ENCODE measurements at regions not wholly inside any gene's neighbourhood (a gene's known extent, or its start where the extent isn't known, plus 50 kb on each side); places are given as distances from the start of the nearest gene placed in this dataset.

GRCh38 chr9:69987457-69987856 is 56.2 kb upstream of the MAMDC2 start:
- no peaks in the 10 kb centered on the region for H3K27me3 ChIP-seq (ENCODE audit: low read length)
- H3K27ac ChIP-seq (ENCODE audit: low read length): no peak overlapping the region
- H3K4me1 ChIP-seq (ENCODE audit: low read length): no peaks in the 10 kb centered on the region
- no peaks in the 10 kb centered on the region for H3K36me3 ChIP-seq (ENCODE audit: insufficient read depth, low read length)
- no peak overlapping the region for H3K4me2 ChIP-seq (ENCODE audit: low read depth, low read length, poor library complexity, severe bottlenecking)
- no peak for DNase-seq
- H3K9ac ChIP-seq (ENCODE audit: low read length): no peak overlapping the region
- H3K4me3 ChIP-seq (ENCODE audit: low read length): no peak overlapping the region
- no peaks in the 10 kb centered on the region for H4K20me1 ChIP-seq (ENCODE audit: insufficient read depth, low read depth, low read length)
- no peak overlapping the region for H2AFZ ChIP-seq (ENCODE audit: low read length)
- no peaks in the 10 kb centered on the region for H3K79me2 ChIP-seq (ENCODE audit: low read length)
- H3K9me2 ChIP-seq (replicated peaks; ENCODE audit: insufficient read depth, low read length): no peaks in the 10 kb centered on the region
- no peaks in the 10 kb centered on the region for H3K9me3 ChIP-seq (ENCODE audit: low read length)

- no peaks in the 10 kb centered on the region for H3K36me3 ChIP-seq (ENCODE audit: insufficient read depth, low read length)
- no peaks in the 10 kb centered on the region for H3K27me3 ChIP-seq (ENCODE audit: low read length)
- no peak overlapping the region for H2AFZ ChIP-seq (ENCODE audit: low read length)
- no peak overlapping the region for H3K9ac ChIP-seq (ENCODE audit: low read length)
- H4K20me1 ChIP-seq (ENCODE audit: insufficient read depth, low read depth, low read length): no peaks in the 10 kb centered on the region
- no peaks in the 10 kb centered on the region for H3K4me1 ChIP-seq (ENCODE audit: low read length)
- no peaks in the 10 kb centered on the region for H3K79me2 ChIP-seq (ENCODE audit: low read length)
- no peak overlapping the region for H3K4me2 ChIP-seq (ENCODE audit: low read depth, low read length, poor library complexity, severe bottlenecking)
- no peaks in the 10 kb centered on the region for H3K9me3 ChIP-seq (ENCODE audit: low read length)
- no peak overlapping the region for H3K4me3 ChIP-seq (ENCODE audit: low read length)
- no peak for DNase-seq
- H3K27ac ChIP-seq (ENCODE audit: low read length): no peak overlapping the region
- no peaks in the 10 kb centered on the region for H3K9me2 ChIP-seq (replicated peaks; ENCODE audit: insufficient read depth, low read length)
Observed at GRCh38 chr9:69993110-69993509, 50.5 kb upstream of the MAMDC2 start.
